ENCODE measurements at regions not wholly inside any gene's neighbourhood (a gene's known extent, or its start where the extent isn't known, plus 50 kb on each side); places are given as distances from the start of the nearest gene placed in this dataset.

DNA sequence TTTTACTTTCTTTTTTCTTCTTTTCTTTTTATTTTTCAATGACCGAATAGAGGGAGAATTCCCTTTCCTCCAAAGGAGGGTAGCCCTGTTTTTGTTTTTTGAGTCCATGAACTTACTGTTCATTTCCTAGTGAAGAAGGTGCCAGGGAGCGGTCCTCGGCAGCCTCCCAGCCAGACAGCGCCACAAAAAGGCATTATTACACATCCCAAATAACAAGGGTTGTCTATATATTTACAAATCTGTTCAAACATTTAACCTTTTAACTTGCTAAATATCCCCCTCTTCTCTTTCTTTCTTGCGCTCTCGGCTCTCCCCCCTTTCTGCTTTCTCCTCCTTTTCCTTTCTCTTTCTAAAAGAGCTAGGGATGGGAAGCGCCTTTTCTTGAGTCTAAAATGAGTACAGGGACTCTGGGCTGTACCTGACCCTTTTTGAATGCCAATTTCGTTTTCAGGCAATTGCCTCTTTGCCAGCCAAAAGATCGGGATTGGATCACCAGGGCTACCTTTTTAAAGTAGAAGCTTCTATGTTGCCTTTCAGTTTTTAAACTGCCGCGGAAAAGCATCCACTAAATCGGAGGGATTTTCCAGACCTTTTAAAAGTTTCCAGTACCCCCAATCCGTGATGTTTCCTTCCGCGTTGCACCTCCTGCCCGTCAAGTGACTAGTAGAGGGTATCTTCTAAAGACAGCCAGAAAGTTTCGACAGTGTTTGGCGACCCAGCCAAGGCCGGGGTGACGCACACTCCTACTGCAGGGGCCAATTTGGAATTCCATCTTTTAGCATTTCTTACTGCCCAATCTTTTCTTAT, 125.6 kb downstream of the TMEM161B start:
- H3K27me3 ChIP-seq (ENCODE audit: insufficient read depth, low read depth, low read length): no peaks in the 10 kb centered on the region
- peak overlapping the region; percentile 71 for H3K4me3 ChIP-seq (ENCODE audit: low read length)
- no peaks in the 10 kb centered on the region for H3K9me2 ChIP-seq (ENCODE audit: insufficient read depth, low read length)
- H3K9me3 ChIP-seq (ENCODE audit: low read length): no peaks in the 10 kb centered on the region
- peaks cover 5% of the 10 kb centered on the region for H3F3A ChIP-seq (ENCODE audit: insufficient read depth, low read length, poor library complexity, severe bottlenecking)
- H2AFZ ChIP-seq (ENCODE audit: low read depth, low read length): peak overlapping the region; percentile 27
- peak overlapping the region; percentile 96 for H3K9ac ChIP-seq (ENCODE audit: low read length)
- no peaks in the 10 kb centered on the region for H4K20me1 ChIP-seq (ENCODE audit: insufficient read depth)
- peak overlapping the region; percentile 98 for H3K4me2 ChIP-seq (ENCODE audit: low read length)
- H3K36me3 ChIP-seq (ENCODE audit: insufficient read depth, low read length): no peaks in the 10 kb centered on the region
- peaks cover 32% of the 10 kb centered on the region for H3K79me2 ChIP-seq (replicated peaks; ENCODE audit: insufficient read depth, low read length)
- H3K27ac ChIP-seq (ENCODE audit: low read length): peak overlapping the region; percentile 100
- TF ChIP-seq EP300 (conservative IDR thresholded peaks at IDR 0.05; ENCODE audit: poor library complexity, severe bottlenecking) (no peak), TAF1 (IDR thresholded peaks at IDR 0.05; ENCODE audit: low read depth) (no peak), POLR2AphosphoS5 (IDR thresholded peaks at IDR 0.05) (no peak), EZH2 (IDR thresholded peaks at IDR 0.05; ENCODE audit: borderline replicate concordance, insufficient read depth, low read length, poor library complexity, severe bottlenecking) (no peak), SMC3 (conservative IDR thresholded peaks at IDR 0.05; ENCODE audit: poor library complexity) (no peak), RAD21 (conservative IDR thresholded peaks at IDR 0.05) (no peak), MXI1 (conservative IDR thresholded peaks at IDR 0.05; ENCODE audit: poor library complexity, severe bottlenecking) (no peak)
- TF ChIP-seq, protein P1, sequence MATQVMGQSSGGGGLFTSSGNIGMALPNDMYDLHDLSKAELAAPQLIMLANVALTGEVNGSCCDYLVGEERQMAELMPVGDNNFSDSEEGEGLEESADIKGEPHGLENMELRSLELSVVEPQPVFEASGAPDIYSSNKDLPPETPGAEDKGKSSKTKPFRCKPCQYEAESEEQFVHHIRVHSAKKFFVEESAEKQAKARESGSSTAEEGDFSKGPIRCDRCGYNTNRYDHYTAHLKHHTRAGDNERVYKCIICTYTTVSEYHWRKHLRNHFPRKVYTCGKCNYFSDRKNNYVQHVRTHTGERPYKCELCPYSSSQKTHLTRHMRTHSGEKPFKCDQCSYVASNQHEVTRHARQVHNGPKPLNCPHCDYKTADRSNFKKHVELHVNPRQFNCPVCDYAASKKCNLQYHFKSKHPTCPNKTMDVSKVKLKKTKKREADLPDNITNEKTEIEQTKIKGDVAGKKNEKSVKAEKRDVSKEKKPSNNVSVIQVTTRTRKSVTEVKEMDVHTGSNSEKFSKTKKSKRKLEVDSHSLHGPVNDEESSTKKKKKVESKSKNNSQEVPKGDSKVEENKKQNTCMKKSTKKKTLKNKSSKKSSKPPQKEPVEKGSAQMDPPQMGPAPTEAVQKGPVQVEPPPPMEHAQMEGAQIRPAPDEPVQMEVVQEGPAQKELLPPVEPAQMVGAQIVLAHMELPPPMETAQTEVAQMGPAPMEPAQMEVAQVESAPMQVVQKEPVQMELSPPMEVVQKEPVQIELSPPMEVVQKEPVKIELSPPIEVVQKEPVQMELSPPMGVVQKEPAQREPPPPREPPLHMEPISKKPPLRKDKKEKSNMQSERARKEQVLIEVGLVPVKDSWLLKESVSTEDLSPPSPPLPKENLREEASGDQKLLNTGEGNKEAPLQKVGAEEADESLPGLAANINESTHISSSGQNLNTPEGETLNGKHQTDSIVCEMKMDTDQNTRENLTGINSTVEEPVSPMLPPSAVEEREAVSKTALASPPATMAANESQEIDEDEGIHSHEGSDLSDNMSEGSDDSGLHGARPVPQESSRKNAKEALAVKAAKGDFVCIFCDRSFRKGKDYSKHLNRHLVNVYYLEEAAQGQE (IDR thresholded peaks at IDR 0.05; ENCODE audit: borderline replicate concordance): no peak
- TF ChIP-seq, protein P2, sequence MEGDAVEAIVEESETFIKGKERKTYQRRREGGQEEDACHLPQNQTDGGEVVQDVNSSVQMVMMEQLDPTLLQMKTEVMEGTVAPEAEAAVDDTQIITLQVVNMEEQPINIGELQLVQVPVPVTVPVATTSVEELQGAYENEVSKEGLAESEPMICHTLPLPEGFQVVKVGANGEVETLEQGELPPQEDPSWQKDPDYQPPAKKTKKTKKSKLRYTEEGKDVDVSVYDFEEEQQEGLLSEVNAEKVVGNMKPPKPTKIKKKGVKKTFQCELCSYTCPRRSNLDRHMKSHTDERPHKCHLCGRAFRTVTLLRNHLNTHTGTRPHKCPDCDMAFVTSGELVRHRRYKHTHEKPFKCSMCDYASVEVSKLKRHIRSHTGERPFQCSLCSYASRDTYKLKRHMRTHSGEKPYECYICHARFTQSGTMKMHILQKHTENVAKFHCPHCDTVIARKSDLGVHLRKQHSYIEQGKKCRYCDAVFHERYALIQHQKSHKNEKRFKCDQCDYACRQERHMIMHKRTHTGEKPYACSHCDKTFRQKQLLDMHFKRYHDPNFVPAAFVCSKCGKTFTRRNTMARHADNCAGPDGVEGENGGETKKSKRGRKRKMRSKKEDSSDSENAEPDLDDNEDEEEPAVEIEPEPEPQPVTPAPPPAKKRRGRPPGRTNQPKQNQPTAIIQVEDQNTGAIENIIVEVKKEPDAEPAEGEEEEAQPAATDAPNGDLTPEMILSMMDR (IDR thresholded peaks at IDR 0.05; ENCODE audit: poor library complexity, severe bottlenecking): no peak

DNA sequence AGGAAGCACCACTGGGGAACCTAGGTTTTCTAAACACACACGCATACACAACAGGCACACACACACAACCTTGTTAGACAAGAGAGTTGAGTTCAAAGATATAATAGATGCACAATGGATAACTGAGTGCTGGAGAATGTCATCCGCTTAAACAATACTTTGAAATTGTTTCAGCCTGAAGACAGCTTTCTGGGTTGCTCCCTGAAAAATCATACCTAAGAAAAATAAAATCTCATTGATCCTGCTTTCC, 126.1 kb downstream of the TMEM161B start:
- H3K27ac ChIP-seq (ENCODE audit: low read length): peak overlapping the region; percentile 100
- no peaks in the 10 kb centered on the region for H3K36me3 ChIP-seq (ENCODE audit: insufficient read depth, low read length)
- peaks cover 5% of the 10 kb centered on the region for H3F3A ChIP-seq (ENCODE audit: insufficient read depth, low read length, poor library complexity, severe bottlenecking)
- no peaks in the 10 kb centered on the region for H3K9me3 ChIP-seq (ENCODE audit: low read length)
- peaks cover 33% of the 10 kb centered on the region for H3K79me2 ChIP-seq (replicated peaks; ENCODE audit: insufficient read depth, low read length)
- H4K20me1 ChIP-seq (ENCODE audit: insufficient read depth): no peaks in the 10 kb centered on the region
- H3K9ac ChIP-seq (ENCODE audit: low read length): peak overlapping the region; percentile 96
- H2AFZ ChIP-seq (ENCODE audit: low read depth, low read length): peak overlapping the region; percentile 34
- peak overlapping the region; percentile 98 for H3K4me2 ChIP-seq (ENCODE audit: low read length)
- H3K9me2 ChIP-seq (ENCODE audit: insufficient read depth, low read length): no peaks in the 10 kb centered on the region
- H3K4me3 ChIP-seq (ENCODE audit: low read length): peak overlapping the region; percentile 71
- no peak for TF ChIP-seq EP300 (conservative IDR thresholded peaks at IDR 0.05; ENCODE audit: poor library complexity, severe bottlenecking)
- no peak for TF ChIP-seq SMC3 (conservative IDR thresholded peaks at IDR 0.05; ENCODE audit: poor library complexity)
- TF ChIP-seq, protein P2 (IDR thresholded peaks at IDR 0.05; ENCODE audit: poor library complexity, severe bottlenecking): no peak
- TF ChIP-seq EZH2 (IDR thresholded peaks at IDR 0.05; ENCODE audit: borderline replicate concordance, insufficient read depth, low read length, poor library complexity, severe bottlenecking): no peak
- TF ChIP-seq MXI1 (conservative IDR thresholded peaks at IDR 0.05; ENCODE audit: poor library complexity, severe bottlenecking): no peak
- TF ChIP-seq, protein P1 (IDR thresholded peaks at IDR 0.05; ENCODE audit: borderline replicate concordance): no peak
- no peak for TF ChIP-seq TAF1 (IDR thresholded peaks at IDR 0.05; ENCODE audit: low read depth)
- no peak for TF ChIP-seq POLR2AphosphoS5 (IDR thresholded peaks at IDR 0.05)
- no peak for TF ChIP-seq RAD21 (conservative IDR thresholded peaks at IDR 0.05)
- no peaks in the 10 kb centered on the region for H3K27me3 ChIP-seq (ENCODE audit: insufficient read depth, low read depth, low read length)

Measured in neural cell (in vitro differentiated cells).